PC-3 (cell line): ENCODE measurements at regions not wholly inside any gene's neighbourhood (a gene's known extent, or its start where the extent isn't known, plus 50 kb on each side); places are given as distances from the start of the nearest gene placed in this dataset.

Source experiments
- EZH2 ChIP-seq: fragments of 300-600 bp; sonication (generic); IDR thresholded peaks from one replicate; pipeline ENCODE4 v1.6.1; 2017; ENCODE audit warnings: antibody characterized with exemption, mild to moderate bottlenecking, low read length; ENCODE audit not compliant: unreplicated experiment
- TF ChIP-seq, protein P1 (sequence below): fragments of 300-600 bp; sonication (generic); conservative IDR thresholded peaks from 2 replicates; pipeline ENCODE4 v1.5.1; 2017; ENCODE audit warnings: antibody characterized with exemption, low read depth, mild to moderate bottlenecking, low read length

DNA sequence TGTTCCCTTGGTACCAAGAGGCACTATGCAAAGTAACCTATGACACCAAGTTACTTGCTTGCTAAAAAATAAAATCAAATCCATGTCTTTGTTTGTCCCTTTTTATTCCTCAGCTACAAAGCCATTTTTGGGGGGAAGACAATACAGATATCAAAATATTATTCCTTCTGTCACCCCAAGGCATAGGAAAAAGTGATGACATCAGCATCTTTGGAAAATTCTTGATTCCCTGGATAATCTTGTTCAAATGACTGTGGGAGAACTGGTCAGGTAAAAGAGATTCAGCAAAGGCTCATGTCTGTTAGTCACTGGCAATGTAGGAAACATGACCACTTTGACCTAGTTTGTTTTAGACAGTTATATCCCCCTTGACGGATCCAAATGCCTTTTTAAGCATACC is 373.1 kb downstream of the MAT2B start:
- TF ChIP-seq, protein P1, sequence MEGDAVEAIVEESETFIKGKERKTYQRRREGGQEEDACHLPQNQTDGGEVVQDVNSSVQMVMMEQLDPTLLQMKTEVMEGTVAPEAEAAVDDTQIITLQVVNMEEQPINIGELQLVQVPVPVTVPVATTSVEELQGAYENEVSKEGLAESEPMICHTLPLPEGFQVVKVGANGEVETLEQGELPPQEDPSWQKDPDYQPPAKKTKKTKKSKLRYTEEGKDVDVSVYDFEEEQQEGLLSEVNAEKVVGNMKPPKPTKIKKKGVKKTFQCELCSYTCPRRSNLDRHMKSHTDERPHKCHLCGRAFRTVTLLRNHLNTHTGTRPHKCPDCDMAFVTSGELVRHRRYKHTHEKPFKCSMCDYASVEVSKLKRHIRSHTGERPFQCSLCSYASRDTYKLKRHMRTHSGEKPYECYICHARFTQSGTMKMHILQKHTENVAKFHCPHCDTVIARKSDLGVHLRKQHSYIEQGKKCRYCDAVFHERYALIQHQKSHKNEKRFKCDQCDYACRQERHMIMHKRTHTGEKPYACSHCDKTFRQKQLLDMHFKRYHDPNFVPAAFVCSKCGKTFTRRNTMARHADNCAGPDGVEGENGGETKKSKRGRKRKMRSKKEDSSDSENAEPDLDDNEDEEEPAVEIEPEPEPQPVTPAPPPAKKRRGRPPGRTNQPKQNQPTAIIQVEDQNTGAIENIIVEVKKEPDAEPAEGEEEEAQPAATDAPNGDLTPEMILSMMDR = no peak
- no peak for TF ChIP-seq EZH2
